ENCODE measurements at regions not wholly inside any gene's neighbourhood (a gene's known extent, or its start where the extent isn't known, plus 50 kb on each side); places are given as distances from the start of the nearest gene placed in this dataset.

GRCh38 chr9:10818206-10818605 lies 205.4 kb upstream of the PTPRD start:
- no peaks in the 10 kb centered on the region for H3K27me3 Mint-ChIP-seq (ENCODE audit: low read depth in 2 of 2)
- H3K4me3 ChIP-seq (ENCODE audit: low read length) = no peak overlapping the region
- no peak for TF ChIP-seq CTCF (IDR thresholded peaks at IDR 0.05)
- H3K9me3 Mint-ChIP-seq = peaks cover 17 to 20% of the 10 kb centered on the region in 2 donors
- DNase-seq = no peak
- H3K36me3 Mint-ChIP-seq = peaks cover 8% of the 10 kb centered on the region
- H3K4me1 ChIP-seq (ENCODE audit: control insufficient read depth, insufficient read depth, low read length) = no peaks in the 10 kb centered on the region
- no CpG with 5 or more reads among the region's 1 CpG for WGBS (ENCODE audit: insufficient coverage)
- no peaks in the 10 kb centered on the region for H3K27me3 ChIP-seq (ENCODE audit: control insufficient read depth, insufficient read depth, low read length)
- H3K4me1 Mint-ChIP-seq = no peaks in the 10 kb centered on the region
- no peak overlapping the region for H3K27ac Mint-ChIP-seq
- no peaks in the 10 kb centered on the region for H3K36me3 ChIP-seq (ENCODE audit: control insufficient read depth, insufficient read depth, low read length)
- no peak overlapping the region for H3K4me3 Mint-ChIP-seq
- peaks cover 7% of the 10 kb centered on the region for H3K9me3 ChIP-seq (ENCODE audit: control insufficient read depth, insufficient read depth, low read length)
- ATAC-seq = no peak
- intact Hi-C loops (cut with micrococcal nuclease) = no loop called here
- no peak overlapping the region for H3K27ac ChIP-seq (ENCODE audit: low read length)

- H3K4me1 Mint-ChIP-seq = no peaks in the 10 kb centered on the region
- H3K27me3 ChIP-seq (ENCODE audit: control insufficient read depth, insufficient read depth, low read length) = no peaks in the 10 kb centered on the region
- H3K4me1 ChIP-seq (ENCODE audit: control insufficient read depth, insufficient read depth, low read length) = no peaks in the 10 kb centered on the region
- no peaks in the 10 kb centered on the region for H3K36me3 ChIP-seq (ENCODE audit: control insufficient read depth, insufficient read depth, low read length)
- peaks cover 14% of the 10 kb centered on the region in 2 donors for H3K9me3 Mint-ChIP-seq
- H3K27ac ChIP-seq (ENCODE audit: low read length) = no peak overlapping the region
- TF ChIP-seq CTCF (IDR thresholded peaks at IDR 0.05) = no peak
- DNase-seq (no peak), ATAC-seq (no peak)
- H3K27ac Mint-ChIP-seq = no peak overlapping the region
- no peaks in the 10 kb centered on the region for H3K27me3 Mint-ChIP-seq (ENCODE audit: low read depth in 2 of 2)
- peaks cover 15% of the 10 kb centered on the region for H3K9me3 ChIP-seq (ENCODE audit: control insufficient read depth, insufficient read depth, low read length)
- intact Hi-C loops (cut with micrococcal nuclease) = no loop called here
- 94% methylated on average over 22 of the region's 22 CpGs for WGBS (ENCODE audit: insufficient coverage)
- no peaks in the 10 kb centered on the region for H3K36me3 Mint-ChIP-seq
- H3K4me3 ChIP-seq (ENCODE audit: low read length) = no peak overlapping the region
- no peak overlapping the region for H3K4me3 Mint-ChIP-seq
Measured at GRCh38 chr9:10835791-10836463, 223.1 kb upstream of the PTPRD start.

GRCh38 chr9:10843151-10843550 lies 230.3 kb upstream of the PTPRD start:
- 75% methylated on average over 3 of the region's 3 CpGs for WGBS (ENCODE audit: insufficient coverage)
- TF ChIP-seq CTCF (IDR thresholded peaks at IDR 0.05) = no peak
- no peak for DNase-seq
- ATAC-seq = no peak
- H3K4me3 Mint-ChIP-seq = no peak overlapping the region
- intact Hi-C loops (cut with micrococcal nuclease) = no loop called here
- H3K27ac Mint-ChIP-seq = no peak overlapping the region
- peaks cover 2 to 9% of the 10 kb centered on the region in 2 donors for H3K9me3 Mint-ChIP-seq
- no peak overlapping the region for H3K4me3 ChIP-seq (ENCODE audit: low read length)
- H3K27ac ChIP-seq (ENCODE audit: low read length) = no peak overlapping the region
- H3K27me3 Mint-ChIP-seq (ENCODE audit: low read depth in 2 of 2) = no peaks in the 10 kb centered on the region
- no peaks in the 10 kb centered on the region for H3K36me3 Mint-ChIP-seq
- no peaks in the 10 kb centered on the region for H3K36me3 ChIP-seq (ENCODE audit: control insufficient read depth, insufficient read depth, low read length)
- H3K27me3 ChIP-seq (ENCODE audit: control insufficient read depth, insufficient read depth, low read length) = no peaks in the 10 kb centered on the region
- H3K4me1 ChIP-seq (ENCODE audit: control insufficient read depth, insufficient read depth, low read length) = no peaks in the 10 kb centered on the region
- H3K9me3 ChIP-seq (ENCODE audit: control insufficient read depth, insufficient read depth, low read length) = no peaks in the 10 kb centered on the region
- H3K4me1 Mint-ChIP-seq = no peaks in the 10 kb centered on the region

- no peak for ATAC-seq
- intact Hi-C loops (cut with micrococcal nuclease) = no loop called here
- H3K27me3 Mint-ChIP-seq (ENCODE audit: low read depth in 2 of 2) = no peaks in the 10 kb centered on the region
- peaks cover 14% of the 10 kb centered on the region for H3K36me3 Mint-ChIP-seq
- no peak overlapping the region for H3K27ac Mint-ChIP-seq
- H3K4me1 Mint-ChIP-seq = no peaks in the 10 kb centered on the region
- Histone ChIP-seq H3K9me3 (ENCODE audit: control insufficient read depth, insufficient read depth, low read length) (peaks cover 2% of the 10 kb centered on the region), H3K4me1 (ENCODE audit: control insufficient read depth, insufficient read depth, low read length) (no peaks in the 10 kb centered on the region), H3K27me3 (ENCODE audit: control insufficient read depth, insufficient read depth, low read length) (no peaks in the 10 kb centered on the region), H3K4me3 (ENCODE audit: low read length) (no peak overlapping the region), H3K27ac (ENCODE audit: low read length) (no peak overlapping the region), H3K36me3 (ENCODE audit: control insufficient read depth, insufficient read depth, low read length) (no peaks in the 10 kb centered on the region)
- TF ChIP-seq CTCF (IDR thresholded peaks at IDR 0.05) = no peak
- peaks cover 14 to 15% of the 10 kb centered on the region in 2 donors for H3K9me3 Mint-ChIP-seq
- no CpG with 5 or more reads among the region's 1 CpG for WGBS (ENCODE audit: insufficient coverage)
- H3K4me3 Mint-ChIP-seq = no peak overlapping the region
- DNase-seq = no peak
Measured at GRCh38 chr9:10855847-10856246, 243.0 kb upstream of the PTPRD start.
